Activated CD4-positive, alpha-beta T cell treated with anti-CD3 and anti-CD28 coated beads, Interleukin-2, amount 50 U/mL, for 16 hours (primary cell): ENCODE measurements at regions not wholly inside any gene's neighbourhood (a gene's known extent, or its start where the extent isn't known, plus 50 kb on each side); places are given as distances from the start of the nearest gene placed in this dataset.
"Not testable (repeated sequence)": the region's sequence is repeated elsewhere in the genome, so short reads cannot be mapped to it uniquely, and the experiment has no call there.

ENCODE experiments used
- DNase-seq: peaks from one replicate; pipeline ENCODE4 v3.0.0-alpha.2; 2020

GRCh38 chr12:74689071-74689655 lies 151.5 kb downstream of the ATXN7L3B start:
- peak; percentile 32 for DNase-seq

- no peak for DNase-seq
Observed at GRCh38 chr12:74689929-74690328, 152.3 kb downstream of the ATXN7L3B start.

DNA sequence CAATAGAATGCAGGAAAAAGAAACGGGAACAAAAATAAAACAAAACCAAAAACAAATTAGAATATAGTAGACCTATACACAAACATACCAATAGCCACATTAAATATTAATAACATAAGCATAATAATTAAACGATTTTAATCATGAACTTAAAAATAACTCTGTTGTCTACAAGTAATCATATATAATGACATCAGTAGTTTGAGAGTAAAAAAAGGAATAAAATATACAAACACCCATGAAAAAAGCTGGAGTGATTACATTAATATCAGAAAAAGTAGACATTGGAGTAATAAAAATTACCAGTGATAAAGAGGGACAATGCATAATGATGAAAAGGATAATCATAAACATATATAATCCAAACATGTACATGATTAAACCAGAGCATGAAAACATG lies 181.8 kb downstream of the ATXN7L3B start:
- no peak for DNase-seq

DNA sequence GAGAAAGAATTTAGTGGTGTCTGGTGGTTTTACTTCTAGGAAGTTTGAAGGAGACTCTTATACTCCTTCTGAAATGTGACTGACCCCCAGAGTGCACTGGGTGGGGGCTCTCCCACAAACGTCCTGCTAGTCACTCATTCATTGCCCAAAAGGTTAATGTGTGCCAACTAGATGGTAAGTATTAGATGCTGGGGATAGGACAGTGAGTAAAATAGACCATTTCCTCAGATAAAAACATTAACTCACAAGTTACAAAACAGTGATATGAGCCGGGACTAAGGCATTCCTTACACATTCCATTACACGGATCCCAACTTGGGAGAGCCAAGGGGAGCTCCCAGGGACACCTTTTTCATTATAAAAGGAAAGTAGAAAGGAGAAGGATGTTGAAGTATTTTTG lies 185.1 kb downstream of the ATXN7L3B start:
- DNase-seq: no peak

- DNase-seq: no peak
Observed at GRCh38 chr12:74725154-74725553, 187.5 kb downstream of the ATXN7L3B start.

DNA sequence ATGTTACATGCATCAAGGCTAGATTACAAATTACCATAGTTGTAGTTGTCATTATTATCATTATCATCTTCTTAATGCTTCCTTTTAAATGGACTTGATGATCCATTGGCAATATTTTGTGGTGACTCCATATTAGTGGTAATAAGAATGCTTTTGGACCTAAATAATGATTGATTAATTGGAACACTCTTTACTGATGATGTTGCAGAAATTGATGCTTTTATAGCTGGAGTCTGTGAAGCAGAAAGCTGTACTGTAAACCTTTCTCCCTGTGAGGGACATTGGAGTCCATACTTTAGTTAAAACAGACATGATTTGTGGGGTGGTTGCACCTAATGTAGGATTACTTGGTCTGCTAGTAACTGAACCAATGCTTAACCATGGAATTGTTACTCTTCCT lies 190.4 kb downstream of the ATXN7L3B start:
- DNase-seq: no peak

- DNase-seq: no peak
Observed at GRCh38 chr12:74732164-74732784, 194.6 kb downstream of the ATXN7L3B start.

DNA sequence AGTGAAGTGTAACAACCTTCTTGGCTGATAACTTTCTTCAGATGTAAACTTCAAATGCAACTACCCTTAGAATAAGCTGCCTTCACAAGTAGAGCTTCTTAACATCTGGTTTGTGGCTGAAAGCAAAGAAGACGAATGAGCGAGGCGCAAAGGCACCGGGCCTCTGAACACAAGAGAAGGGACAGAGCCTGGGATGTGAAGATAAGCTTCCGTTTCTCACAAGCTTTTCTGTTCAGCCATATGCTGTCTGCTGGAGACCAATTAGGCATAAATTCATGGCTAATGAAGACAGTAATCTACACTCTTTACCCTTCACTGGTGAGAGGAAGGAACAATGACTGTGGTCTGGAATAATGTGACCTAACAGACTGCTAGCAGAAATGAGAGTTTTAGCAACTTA lies 195.2 kb downstream of the ATXN7L3B start:
- DNase-seq: no peak

DNA sequence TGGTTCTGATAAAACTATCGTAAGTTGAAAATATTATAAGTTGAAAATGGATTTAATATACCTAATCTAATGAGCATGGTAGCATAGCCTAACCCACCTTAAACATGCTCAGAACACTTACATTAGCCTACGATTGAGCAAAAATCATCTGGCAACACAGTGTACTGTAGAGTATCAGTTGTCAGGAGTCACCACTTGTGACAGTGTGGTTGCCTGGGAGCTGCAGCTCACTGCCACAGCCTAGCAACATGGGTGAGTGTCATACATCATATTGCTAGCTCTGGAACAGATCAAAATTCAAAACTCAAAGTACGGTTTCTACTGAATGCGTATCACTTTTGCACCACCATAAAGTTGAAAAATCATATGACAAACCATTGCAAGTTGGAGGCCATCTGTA lies 203.5 kb downstream of the ATXN7L3B start:
- no peak for DNase-seq

DNA sequence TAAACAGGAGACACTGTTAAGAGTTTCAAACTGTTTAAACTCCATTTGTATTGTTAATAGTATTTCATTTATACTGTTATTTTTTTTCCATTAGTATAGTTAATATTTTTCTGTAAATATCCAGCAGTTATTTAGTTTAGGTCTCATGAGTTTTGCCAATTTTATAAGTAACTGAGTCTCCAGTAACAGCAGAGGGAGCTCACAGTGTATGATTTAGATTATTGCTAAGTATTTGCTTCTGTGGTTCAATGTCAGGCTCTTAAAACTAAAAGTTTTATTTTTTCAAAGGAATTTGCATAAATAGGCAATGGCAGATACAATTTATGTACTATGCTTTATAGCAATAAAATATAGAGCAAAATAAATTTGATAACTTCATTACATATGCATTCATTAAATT lies 209.7 kb downstream of the ATXN7L3B start:
- DNase-seq: no peak

GRCh38 chr12:74751441-74751840 lies 213.8 kb downstream of the ATXN7L3B start:
- DNase-seq: no peak

- no peak for DNase-seq
Observed at GRCh38 chr12:74752215-74752614, 214.6 kb downstream of the ATXN7L3B start.

DNA sequence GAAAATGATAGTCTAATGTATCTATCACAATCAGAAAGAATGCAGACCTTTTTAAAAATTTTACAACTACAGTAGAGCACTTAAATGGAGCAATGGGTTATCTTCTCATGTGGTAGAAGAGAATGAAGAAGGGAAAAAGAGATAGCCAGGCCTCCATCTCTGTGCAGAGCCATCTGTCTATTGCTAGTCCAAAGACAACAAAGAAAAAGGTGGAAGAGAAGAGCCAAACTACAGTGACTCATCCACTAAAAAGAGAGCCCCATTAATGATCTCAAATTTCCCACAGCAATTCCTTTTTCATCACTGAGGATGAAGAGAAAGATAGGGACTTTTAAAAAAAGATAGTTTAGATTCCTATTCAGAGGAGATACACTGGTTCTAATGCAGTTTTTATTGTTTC lies 232.9 kb downstream of the ATXN7L3B start:
- no peak for DNase-seq

- no peak for DNase-seq
Observed at GRCh38 chr12:74775276-74775675, 237.6 kb downstream of the ATXN7L3B start.

DNA sequence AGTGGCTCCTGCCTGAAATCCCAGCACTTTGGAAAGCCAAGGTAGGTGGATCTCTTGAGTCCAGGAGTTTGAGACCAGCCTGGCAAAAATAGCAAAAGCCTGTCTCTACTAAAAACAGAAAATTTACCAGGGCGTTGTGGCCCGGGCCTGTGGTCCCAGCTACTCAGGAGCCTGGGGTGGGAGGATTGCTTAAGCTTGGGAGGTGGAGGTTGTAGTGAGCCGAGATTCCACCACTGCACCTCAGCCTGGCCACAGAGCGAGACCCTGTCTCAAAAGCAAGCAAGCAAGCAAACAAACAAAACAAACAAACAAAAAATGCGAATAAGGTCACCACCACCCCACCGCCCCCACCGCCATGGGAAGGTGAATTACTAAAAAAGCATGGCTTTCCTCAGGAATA lies 238.7 kb downstream of the ATXN7L3B start:
- no peak for DNase-seq

- DNase-seq: no peak
Observed at GRCh38 chr12:74780182-74780849, 242.7 kb downstream of the ATXN7L3B start.

DNA sequence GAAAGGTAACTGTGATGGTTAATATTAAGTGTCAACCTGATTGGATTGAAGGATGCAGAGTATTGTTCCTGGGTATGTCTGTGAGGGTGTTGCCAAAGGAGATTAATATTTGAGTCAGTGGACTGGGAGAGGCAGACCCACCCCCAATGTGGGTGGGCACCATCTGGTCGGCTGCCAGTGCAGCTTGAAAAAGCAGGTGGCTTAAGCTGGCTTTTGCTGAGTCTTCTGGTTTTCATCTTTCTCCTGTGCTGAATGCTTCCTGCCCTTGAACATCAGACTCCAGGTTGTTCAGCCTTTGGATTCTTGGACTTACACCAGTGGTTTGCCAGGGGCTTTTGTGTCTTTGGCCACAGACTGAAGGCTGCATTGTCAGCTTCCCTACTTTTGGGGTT lies 243.2 kb downstream of the ATXN7L3B start:
- DNase-seq: not testable (repeated sequence)

GRCh38 chr12:74781991-74782485 lies 244.4 kb downstream of the ATXN7L3B start:
- DNase-seq: no peak

GRCh38 chr12:74790931-74791330 lies 253.3 kb downstream of the ATXN7L3B start:
- DNase-seq: no peak

GRCh38 chr12:74791365-74791764 lies 253.7 kb downstream of the ATXN7L3B start:
- DNase-seq: no peak

GRCh38 chr12:74794522-74794921 lies 256.9 kb downstream of the ATXN7L3B start:
- DNase-seq: no peak

- no peak for DNase-seq
Observed at GRCh38 chr12:74801625-74802024, 264.0 kb downstream of the ATXN7L3B start.

DNA sequence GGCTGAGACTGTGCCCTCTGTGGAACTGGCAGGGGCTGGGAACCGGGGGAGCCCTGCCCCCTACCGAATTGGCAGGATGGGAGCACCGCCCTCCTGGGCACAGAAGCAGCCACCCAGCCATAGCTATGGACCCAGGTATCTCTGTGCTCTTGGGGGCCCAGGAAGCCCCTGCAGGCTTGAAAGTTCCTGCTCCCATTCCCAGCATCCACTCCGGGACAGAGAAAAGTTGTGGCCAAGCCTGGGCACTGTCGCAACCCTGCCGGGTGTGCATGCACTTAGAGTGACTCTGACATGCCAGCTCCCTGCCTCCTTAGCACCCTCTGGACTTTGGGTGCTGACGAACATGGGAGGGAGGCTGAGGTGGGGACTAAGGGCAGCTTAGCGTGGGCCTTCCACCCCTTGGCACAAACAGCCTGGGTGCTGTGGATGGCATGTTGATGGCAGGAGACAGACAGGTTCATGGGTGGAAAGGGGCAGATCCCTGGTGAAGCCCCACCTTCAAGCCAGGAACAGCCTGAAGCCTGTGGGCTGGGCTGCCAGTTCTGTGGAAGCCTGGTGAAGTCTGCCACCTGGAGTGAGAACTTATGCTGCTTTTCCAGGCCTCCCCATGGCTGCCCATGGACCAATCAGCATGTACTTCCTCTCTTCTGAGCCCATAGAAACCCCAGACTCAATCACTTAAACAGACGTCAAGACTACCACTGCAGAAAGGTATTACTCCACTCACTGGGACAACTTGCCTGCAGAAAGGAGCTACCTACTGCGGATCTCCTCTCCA lies 279.0 kb downstream of the ATXN7L3B start:
- DNase-seq: no peak

- no peak for DNase-seq
Observed at GRCh38 chr12:74817499-74817898, 279.9 kb downstream of the ATXN7L3B start.
